C4-2B (cell line): ENCODE measurements at regions not wholly inside any gene's neighbourhood (a gene's known extent, or its start where the extent isn't known, plus 50 kb on each side); places are given as distances from the start of the nearest gene placed in this dataset.

ENCODE experiments used
- CTCF ChIP-seq: fragments of 450-650 bp; conservative IDR thresholded peaks from 2 replicates; pipeline ENCODE4 v1.5.1; 2017; ENCODE audit warnings: mild to moderate bottlenecking
- ZFX ChIP-seq: fragments of 450-650 bp; IDR thresholded peaks from 2 replicates; pipeline ENCODE4 v1.6.1; 2017

- peak; percentile 68 for TF ChIP-seq CTCF
- no peak for TF ChIP-seq ZFX
Measured at GRCh38 chr11:28529540-28530410, 421.6 kb downstream of the METTL15 start.
